ENCODE measurements at regions not wholly inside any gene's neighbourhood (a gene's known extent, or its start where the extent isn't known, plus 50 kb on each side); places are given as distances from the start of the nearest gene placed in this dataset.

DNA sequence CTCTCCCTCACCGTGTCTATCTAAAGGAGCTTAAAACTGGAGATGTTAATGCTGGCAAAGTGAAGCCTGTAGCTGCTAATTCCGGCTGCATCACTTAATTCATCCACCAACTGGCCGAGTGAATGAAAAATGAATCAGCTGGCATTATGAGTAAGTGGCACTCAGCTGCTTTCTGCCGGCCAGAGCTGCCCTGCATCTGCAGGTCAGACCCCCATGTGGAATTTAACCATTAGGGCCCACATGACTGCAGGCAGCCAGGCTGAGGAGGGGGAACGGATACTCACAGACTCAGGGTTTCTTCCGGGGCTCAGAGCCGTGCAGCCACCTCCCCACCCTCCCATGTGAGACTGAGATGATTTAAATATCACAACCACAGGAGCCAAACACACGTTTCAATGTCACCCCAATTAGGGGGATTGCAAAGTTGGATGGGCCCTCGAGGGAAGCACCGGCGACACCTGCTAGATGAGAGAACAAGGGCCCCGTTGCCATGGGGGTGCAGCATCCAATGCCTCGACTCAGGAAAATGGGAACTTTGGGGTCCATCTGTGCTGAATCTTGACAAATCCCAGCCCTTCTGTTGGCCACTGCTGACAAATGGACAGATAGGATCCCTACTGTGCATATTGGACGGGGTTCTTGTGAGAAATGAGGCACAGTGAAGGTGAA lies 115.6 kb upstream of the ALDH1B1 start:
- no peak for DNase-seq (ENCODE audit: low read depth)
- TF ChIP-seq, protein P1, sequence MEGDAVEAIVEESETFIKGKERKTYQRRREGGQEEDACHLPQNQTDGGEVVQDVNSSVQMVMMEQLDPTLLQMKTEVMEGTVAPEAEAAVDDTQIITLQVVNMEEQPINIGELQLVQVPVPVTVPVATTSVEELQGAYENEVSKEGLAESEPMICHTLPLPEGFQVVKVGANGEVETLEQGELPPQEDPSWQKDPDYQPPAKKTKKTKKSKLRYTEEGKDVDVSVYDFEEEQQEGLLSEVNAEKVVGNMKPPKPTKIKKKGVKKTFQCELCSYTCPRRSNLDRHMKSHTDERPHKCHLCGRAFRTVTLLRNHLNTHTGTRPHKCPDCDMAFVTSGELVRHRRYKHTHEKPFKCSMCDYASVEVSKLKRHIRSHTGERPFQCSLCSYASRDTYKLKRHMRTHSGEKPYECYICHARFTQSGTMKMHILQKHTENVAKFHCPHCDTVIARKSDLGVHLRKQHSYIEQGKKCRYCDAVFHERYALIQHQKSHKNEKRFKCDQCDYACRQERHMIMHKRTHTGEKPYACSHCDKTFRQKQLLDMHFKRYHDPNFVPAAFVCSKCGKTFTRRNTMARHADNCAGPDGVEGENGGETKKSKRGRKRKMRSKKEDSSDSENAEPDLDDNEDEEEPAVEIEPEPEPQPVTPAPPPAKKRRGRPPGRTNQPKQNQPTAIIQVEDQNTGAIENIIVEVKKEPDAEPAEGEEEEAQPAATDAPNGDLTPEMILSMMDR (IDR thresholded peaks at IDR 0.05; ENCODE audit: low read depth, low read length, missing control alignments): no peak
- no peak overlapping the region for H3K4me3 ChIP-seq (ENCODE audit: low read depth, low read length)

GRCh38 chr9:38274800-38275199 lies 117.7 kb upstream of the ALDH1B1 start:
- no peak overlapping the region for H3K4me3 ChIP-seq (ENCODE audit: low read depth, low read length)
- no peak for DNase-seq (ENCODE audit: low read depth)
- TF ChIP-seq, protein P1 (IDR thresholded peaks at IDR 0.05; ENCODE audit: low read depth, low read length, missing control alignments): no peak

DNA sequence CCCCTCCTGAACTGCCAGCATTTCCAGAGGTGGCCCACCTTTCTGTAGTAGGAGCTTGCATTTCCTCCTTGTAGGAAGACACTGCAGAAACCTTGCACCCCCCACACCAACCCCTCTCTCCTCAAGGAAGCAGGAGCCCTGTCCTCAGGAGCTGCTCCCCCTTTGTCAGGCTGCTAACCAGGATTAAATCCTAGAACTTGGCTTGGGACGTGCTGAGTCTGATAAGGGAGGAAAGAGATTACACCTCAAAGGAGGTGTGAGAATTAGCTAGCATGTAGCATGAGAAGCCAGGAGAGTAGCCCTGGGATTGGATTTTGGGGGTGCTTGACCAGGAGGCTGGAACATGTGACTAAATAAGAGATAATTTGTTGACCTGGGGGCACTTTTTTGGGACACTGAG lies 119.8 kb upstream of the ALDH1B1 start:
- DNase-seq (ENCODE audit: low read depth): no peak
- TF ChIP-seq, protein P1 (IDR thresholded peaks at IDR 0.05; ENCODE audit: low read depth, low read length, missing control alignments): no peak

GRCh38 chr9:38271666-38272241 lies 120.7 kb upstream of the ALDH1B1 start:
- TF ChIP-seq, protein P1 (IDR thresholded peaks at IDR 0.05; ENCODE audit: low read depth, low read length, missing control alignments): no peak
- DNase-seq (ENCODE audit: low read depth): no peak
- no peak overlapping the region for H3K4me3 ChIP-seq (ENCODE audit: low read depth, low read length)

More for the DNA sequence above, 119.8 kb upstream of the ALDH1B1 start:
- no peak overlapping the region for H3K4me3 ChIP-seq (ENCODE audit: low read depth, low read length)

DNA sequence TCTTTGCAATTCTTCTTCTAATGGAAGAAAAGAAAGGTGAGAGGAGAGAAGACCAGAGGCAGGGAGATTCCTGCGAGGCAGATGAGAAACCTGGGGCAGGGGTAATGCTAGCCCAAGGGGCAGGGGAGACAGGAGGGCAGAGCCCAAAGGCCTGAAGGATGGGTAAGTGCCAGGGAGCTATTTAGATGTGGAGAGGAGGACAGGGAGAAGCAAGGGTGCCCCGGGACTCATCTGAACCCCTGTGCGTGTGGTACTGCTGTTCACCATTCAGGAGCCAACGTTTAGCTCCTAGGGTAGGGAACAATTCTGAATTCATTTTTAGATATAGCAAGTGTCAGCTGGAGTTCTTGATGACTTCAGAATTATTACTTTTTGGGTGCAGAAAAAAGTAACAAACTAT lies 122.7 kb upstream of the ALDH1B1 start:
- H3K4me3 ChIP-seq (ENCODE audit: low read depth, low read length): no peak overlapping the region
- TF ChIP-seq, protein P1 (IDR thresholded peaks at IDR 0.05; ENCODE audit: low read depth, low read length, missing control alignments): no peak
- no peak for DNase-seq (ENCODE audit: low read depth)

GRCh38 chr9:38263532-38263931 lies 129.0 kb upstream of the ALDH1B1 start:
- H3K4me3 ChIP-seq (ENCODE audit: low read depth, low read length): no peak overlapping the region
- no peak for DNase-seq (ENCODE audit: low read depth)
- TF ChIP-seq, protein P1 (IDR thresholded peaks at IDR 0.05; ENCODE audit: low read depth, low read length, missing control alignments): no peak

All from GM12864 (cell line).